SH-SY5Y (cell line): ENCODE measurements at regions not wholly inside any gene's neighbourhood (a gene's known extent, or its start where the extent isn't known, plus 50 kb on each side); places are given as distances from the start of the nearest gene placed in this dataset.

ENCODE experiments used
- GATA2 ChIP-seq: IDR thresholded peaks from 2 replicates; pipeline ENCODE4 v1.6.1; 2011; ENCODE audit warnings: mild to moderate bottlenecking, low read depth, low read length
- GATA3 ChIP-seq: IDR thresholded peaks from 2 replicates; pipeline ENCODE4 v1.6.1; 2011; ENCODE audit warnings: low read depth, mild to moderate bottlenecking, low read length, moderate library complexity

DNA sequence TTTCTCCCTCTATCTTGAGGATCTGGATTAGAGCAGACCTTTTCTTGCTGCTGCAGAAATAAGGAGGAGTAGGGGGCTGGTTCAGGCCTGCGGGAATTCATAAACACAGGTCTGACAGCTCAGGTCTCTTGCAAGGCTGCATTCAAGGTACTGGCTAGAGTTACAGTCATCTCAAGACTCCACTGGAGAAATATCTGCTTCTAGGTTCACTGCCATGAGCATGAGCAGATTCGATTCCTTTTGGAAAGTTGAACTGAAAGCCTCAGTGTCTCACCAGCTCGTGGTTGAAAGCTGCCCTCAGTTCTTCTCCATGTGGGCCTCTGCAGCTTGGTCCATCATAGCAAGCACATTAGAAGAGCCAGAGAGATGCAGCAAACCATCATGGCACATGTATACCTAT is 124.4 kb upstream of the SETBP1 start:
- TF ChIP-seq GATA3 (no peak), GATA2 (no peak)
